KMS-11 (cell line): ENCODE measurements at regions not wholly inside any gene's neighbourhood (a gene's known extent, or its start where the extent isn't known, plus 50 kb on each side); places are given as distances from the start of the nearest gene placed in this dataset.

Experiments
- H2AFZ ChIP-seq: fragments of 200-600 bp; sonication (generic); 2 replicates; pipeline ENCODE4 v1.6.1; 2016; ENCODE audit warnings: antibody characterized with exemption, mixed run types, low read depth
- H3K27ac ChIP-seq: fragments of 200-600 bp; sonication (generic); 2 replicates; pipeline ENCODE4 v1.6.1; 2016; ENCODE audit warnings: mild to moderate bottlenecking, mixed run types
- H3K27me3 ChIP-seq: fragments of 200-600 bp; sonication (generic); 2 replicates; pipeline ENCODE4 v1.6.1; 2017; ENCODE audit warnings: mild to moderate bottlenecking, low read depth, mixed run types, moderate library complexity; ENCODE audit not compliant: insufficient read depth
- H3K36me3 ChIP-seq: fragments of 200-600 bp; sonication (generic); 2 replicates; pipeline ENCODE4 v1.6.1; 2017; ENCODE audit warnings: mild to moderate bottlenecking, mixed run types; ENCODE audit not compliant: insufficient read depth
- H3K4me1 ChIP-seq: fragments of 200-600 bp; sonication (generic); 2 replicates; pipeline ENCODE4 v1.6.1; 2016; ENCODE audit warnings: mild to moderate bottlenecking, low read depth, mixed run types; ENCODE audit not compliant: poor library complexity, severe bottlenecking
- H3K4me2 ChIP-seq: fragments of 200-600 bp; sonication (generic); 2 replicates; pipeline ENCODE4 v1.7.0; 2016; ENCODE audit warnings: mild to moderate bottlenecking, mixed run types
- H3K4me3 ChIP-seq: fragments of 200-600 bp; sonication (generic); IDR thresholded peaks from 2 replicates; pipeline ENCODE4 v1.6.1; 2017; ENCODE audit warnings: low read depth, low read length, mixed read lengths; ENCODE audit not compliant: insufficient read depth
- H3K79me2 ChIP-seq: fragments of 200-600 bp; sonication (generic); 2 replicates; pipeline ENCODE4 v1.6.1; 2016; ENCODE audit warnings: low read depth, mixed run types; ENCODE audit not compliant: insufficient read depth
- H3K9ac ChIP-seq: fragments of 200-600 bp; sonication (generic); 2 replicates; pipeline ENCODE4 v1.6.1; 2016; ENCODE audit warnings: mild to moderate bottlenecking, mixed run types
- H4K20me1 ChIP-seq: fragments of 200-600 bp; sonication (generic); 2 replicates; pipeline ENCODE4 v1.6.1; 2016; ENCODE audit warnings: mild to moderate bottlenecking, mixed run types; ENCODE audit not compliant: insufficient read depth
- CTCF ChIP-seq: fragments of 200-600 bp; sonication (generic); conservative IDR thresholded peaks from 2 replicates; pipeline ENCODE4 v1.6.1; 2017; ENCODE audit warnings: low read depth, mild to moderate bottlenecking, antibody characterized with exemption, low read length, moderate library complexity, mixed read lengths

GRCh38 chr16:8372141-8372540 lies 218.2 kb downstream of the TMEM114 start:
- H4K20me1 ChIP-seq: no peaks in the 10 kb centered on the region
- H3K79me2 ChIP-seq: no peaks in the 10 kb centered on the region
- H3K36me3 ChIP-seq: no peaks in the 10 kb centered on the region
- no peak overlapping the region for H3K9ac ChIP-seq
- no peak overlapping the region for H3K4me2 ChIP-seq
- no peak overlapping the region for H3K4me3 ChIP-seq
- H3K27ac ChIP-seq: no peak overlapping the region
- no peaks in the 10 kb centered on the region for H3K27me3 ChIP-seq
- no peak for TF ChIP-seq CTCF
- no peaks in the 10 kb centered on the region for H3K4me1 ChIP-seq
- no peak overlapping the region for H2AFZ ChIP-seq

- no peak overlapping the region for H3K4me2 ChIP-seq
- no peaks in the 10 kb centered on the region for H4K20me1 ChIP-seq
- no peak overlapping the region for H3K9ac ChIP-seq
- no peaks in the 10 kb centered on the region for H3K36me3 ChIP-seq
- no peaks in the 10 kb centered on the region for H3K79me2 ChIP-seq
- no peaks in the 10 kb centered on the region for H3K27me3 ChIP-seq
- no peak overlapping the region for H3K4me3 ChIP-seq
- H3K4me1 ChIP-seq: no peaks in the 10 kb centered on the region
- no peak overlapping the region for H3K27ac ChIP-seq
- no peak overlapping the region for H2AFZ ChIP-seq
- TF ChIP-seq CTCF: no peak
Measured at GRCh38 chr16:8370374-8371270, 219.7 kb downstream of the TMEM114 start.

GRCh38 chr16:8358937-8359336 lies 231.4 kb downstream of the TMEM114 start:
- Histone ChIP-seq H3K36me3 (no peaks in the 10 kb centered on the region), H2AFZ (no peak overlapping the region), H3K79me2 (no peaks in the 10 kb centered on the region), H3K4me3 (no peak overlapping the region), H3K4me2 (no peak overlapping the region), H3K27me3 (no peaks in the 10 kb centered on the region), H3K27ac (no peak overlapping the region), H3K4me1 (no peaks in the 10 kb centered on the region), H4K20me1 (no peaks in the 10 kb centered on the region), H3K9ac (no peak overlapping the region)
- TF ChIP-seq CTCF: no peak

GRCh38 chr16:8355675-8356074 lies 234.6 kb downstream of the TMEM114 start:
- Histone ChIP-seq H3K4me1 (no peaks in the 10 kb centered on the region), H3K27me3 (no peaks in the 10 kb centered on the region), H3K36me3 (no peaks in the 10 kb centered on the region), H2AFZ (no peak overlapping the region), H3K4me2 (no peak overlapping the region), H3K79me2 (no peaks in the 10 kb centered on the region), H4K20me1 (no peaks in the 10 kb centered on the region), H3K27ac (no peak overlapping the region), H3K9ac (no peak overlapping the region), H3K4me3 (no peak overlapping the region)
- TF ChIP-seq CTCF: no peak
